HG02852 (cell line): ENCODE measurements at regions not wholly inside any gene's neighbourhood (a gene's known extent, or its start where the extent isn't known, plus 50 kb on each side); places are given as distances from the start of the nearest gene placed in this dataset.

Experiments
- ATAC-seq: cut with Tn5 transposase; IDR thresholded peaks from one replicate; pipeline ENCODE4 v1.9.1; 2021; ENCODE audit warnings: mild to moderate bottlenecking, moderate library complexity; ENCODE audit not compliant: unreplicated experiment

- no peak for ATAC-seq
These were observed 121.7 kb downstream of the ZNF664 start for GRCh38 chr12:124094733-124095132.

- no peak for ATAC-seq
These were observed 123.1 kb downstream of the ZNF664 start for GRCh38 chr12:124096109-124096508.

- no peak for ATAC-seq
These were observed 123.9 kb downstream of the ZNF664 start for GRCh38 chr12:124096869-124097434.

- no peak for ATAC-seq
These were observed 124.7 kb downstream of the ZNF664 start for GRCh38 chr12:124097701-124098100.

- ATAC-seq = no peak
These were observed 125.2 kb downstream of the ZNF664 start for GRCh38 chr12:124098101-124098757.

GRCh38 chr12:124098887-124099286 is 125.9 kb downstream of the ZNF664 start:
- no peak for ATAC-seq

GRCh38 chr12:124099661-124100060 is 126.6 kb downstream of the ZNF664 start:
- no peak for ATAC-seq

- no peak for ATAC-seq
These were observed 127.7 kb downstream of the ZNF664 start for GRCh38 chr12:124100572-124101178.

- ATAC-seq = no peak
These were observed 132.5 kb downstream of the ZNF664 start for GRCh38 chr12:124105546-124105945.

- no peak for ATAC-seq
These were observed 134.3 kb downstream of the ZNF664 start for GRCh38 chr12:124107351-124107750.

GRCh38 chr12:124109760-124110159 is 136.7 kb downstream of the ZNF664 start:
- no peak for ATAC-seq

- ATAC-seq = no peak
These were observed 137.4 kb downstream of the ZNF664 start for GRCh38 chr12:124110372-124110883.

GRCh38 chr12:124111006-124111405 is 138.0 kb downstream of the ZNF664 start:
- no peak for ATAC-seq

- no peak for ATAC-seq
These were observed 141.3 kb downstream of the ZNF664 start for GRCh38 chr12:124114316-124114715.

GRCh38 chr12:124115496-124115895 is 142.5 kb downstream of the ZNF664 start:
- no peak for ATAC-seq

GRCh38 chr12:124115976-124116690 is 143.1 kb downstream of the ZNF664 start:
- ATAC-seq = no peak

GRCh38 chr12:124120739-124121138 is 147.7 kb downstream of the ZNF664 start:
- ATAC-seq = no peak

- ATAC-seq = no peak
These were observed 149.7 kb downstream of the ZNF664 start for GRCh38 chr12:124122722-124123121.

GRCh38 chr12:124123296-124124000 is 150.4 kb downstream of the ZNF664 start:
- no peak for ATAC-seq

- ATAC-seq = peak; percentile 71
These were observed 152.3 kb downstream of the ZNF664 start for GRCh38 chr12:124125203-124125871.
